ENCODE measurements at regions not wholly inside any gene's neighbourhood (a gene's known extent, or its start where the extent isn't known, plus 50 kb on each side); places are given as distances from the start of the nearest gene placed in this dataset.

- TF ChIP-seq PAX8 (IDR thresholded peaks at IDR 0.05) (no peak), JUNB (IDR thresholded peaks at IDR 0.05) (no peak), NR2C1 (IDR thresholded peaks at IDR 0.05) (no peak), IKZF2 (IDR thresholded peaks at IDR 0.05) (peak; percentile 66 to 78), SP1 (IDR thresholded peaks at IDR 0.05; ENCODE audit: low read depth, low read length) (peak; percentile 58), SMAD1 (IDR thresholded peaks at IDR 0.05; ENCODE audit: low read depth, partially characterized antibody) (peak; percentile 78), ZBTB4 (CRISPR knock-in tag; IDR thresholded peaks at IDR 0.05) (no peak), ATF2 (IDR thresholded peaks at IDR 0.05; ENCODE audit: low read length) (no peak; the same call in 1 of the 2 replicates), PKNOX1 (IDR thresholded peaks at IDR 0.05) (peak; percentile 47; the same call in 1 of the 2 replicates), MTA3 (IDR thresholded peaks at IDR 0.05; ENCODE audit: borderline replicate concordance, low read length) (0 out of 2 replicates have a peak, but pooled peaks have one; percentile 44), NR2F1 (conservative IDR thresholded peaks at IDR 0.05) (0 out of 2 replicates have a peak, but pooled peaks have one; percentile 16), TCF3 (IDR thresholded peaks at IDR 0.05; ENCODE audit: borderline replicate concordance, insufficient read depth, low read depth, low read length) (peak; percentile 87; the same call in 1 of the 2 replicates), BHLHE40 (IDR thresholded peaks at IDR 0.05; ENCODE audit: borderline replicate concordance in 1 of 2, low read depth in 2 of 2, low read length in 1 of 2) (0 out of 4 replicates have a peak, but pooled peaks have one; percentile 6 to 13), PBX3 (IDR thresholded peaks at IDR 0.05; ENCODE audit: insufficient replicate concordance, low read depth, low read length) (peak; percentile 1), SIX5 (IDR thresholded peaks at IDR 0.05; ENCODE audit: low read depth, low read length, severe bottlenecking) (no peak), NR2C2 (IDR thresholded peaks at IDR 0.05; ENCODE audit: borderline replicate concordance, control insufficient read depth, insufficient read length, low read depth) (no peak), CBFB (IDR thresholded peaks at IDR 0.05; ENCODE audit: low read depth) (0 out of 2 replicates have a peak, but pooled peaks have one; percentile 31), ZBED1 (IDR thresholded peaks at IDR 0.05; ENCODE audit: borderline replicate concordance) (peak; percentile 51; the same call in 1 of the 2 replicates), MEF2B (IDR thresholded peaks at IDR 0.05; ENCODE audit: partially characterized antibody, poor library complexity, severe bottlenecking) (peak; percentile 95), LARP7 (IDR thresholded peaks at IDR 0.05) (0 out of 2 replicates have a peak, but pooled peaks have one; percentile 1), MEF2A (IDR thresholded peaks at IDR 0.05; ENCODE audit: insufficient read depth, low read depth, low read length) (0 out of 2 replicates have a peak, but pooled peaks have one; percentile 32), TBL1XR1 (IDR thresholded peaks at IDR 0.05; ENCODE audit: low read depth, low read length) (no peak)
- TF ChIP-seq, protein P1, sequence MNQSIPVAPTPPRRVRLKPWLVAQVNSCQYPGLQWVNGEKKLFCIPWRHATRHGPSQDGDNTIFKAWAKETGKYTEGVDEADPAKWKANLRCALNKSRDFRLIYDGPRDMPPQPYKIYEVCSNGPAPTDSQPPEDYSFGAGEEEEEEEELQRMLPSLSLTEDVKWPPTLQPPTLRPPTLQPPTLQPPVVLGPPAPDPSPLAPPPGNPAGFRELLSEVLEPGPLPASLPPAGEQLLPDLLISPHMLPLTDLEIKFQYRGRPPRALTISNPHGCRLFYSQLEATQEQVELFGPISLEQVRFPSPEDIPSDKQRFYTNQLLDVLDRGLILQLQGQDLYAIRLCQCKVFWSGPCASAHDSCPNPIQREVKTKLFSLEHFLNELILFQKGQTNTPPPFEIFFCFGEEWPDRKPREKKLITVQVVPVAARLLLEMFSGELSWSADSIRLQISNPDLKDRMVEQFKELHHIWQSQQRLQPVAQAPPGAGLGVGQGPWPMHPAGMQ (IDR thresholded peaks at IDR 0.05; ENCODE audit: borderline replicate concordance): no peak
Observed at GRCh38 chr15:70504299-70504951, 258.9 kb downstream of the UACA start (continued).
